ENCODE measurements at regions not wholly inside any gene's neighbourhood (a gene's known extent, or its start where the extent isn't known, plus 50 kb on each side); places are given as distances from the start of the nearest gene placed in this dataset.

- H4K20me1 ChIP-seq (ENCODE audit: insufficient read depth, low read length): no peaks in the 10 kb centered on the region
- H3K27ac ChIP-seq (ENCODE audit: extremely low read length, insufficient read depth, low read length): no peak overlapping the region
- no TSS peak for BruUV-seq (replicated peaks)
- no peaks in the 10 kb centered on the region for H3K36me3 ChIP-seq (replicated peaks in 1 of 2; ENCODE audit: control insufficient read depth in 1 of 2, insufficient read depth in 2 of 2, low read length in 2 of 2)
- 0% methylated on average over 4 of the region's 4 CpGs for WGBS (ENCODE audit: low lambda C conversion rate)
- no peak overlapping the region for H3K4me3 ChIP-seq (replicated peaks in 1 of 3; ENCODE audit: insufficient read depth in 1 of 3, low read depth in 2 of 3, low read length in 3 of 3)
- TF ChIP-seq ZNF607 (CRISPR knock-in tag; IDR thresholded peaks at IDR 0.05; ENCODE audit: borderline replicate concordance) (no peak), BCL6 (CRISPR knock-in tag; IDR thresholded peaks at IDR 0.05) (no peak), ZNF556 (CRISPR knock-in tag; IDR thresholded peaks at IDR 0.05; ENCODE audit: borderline replicate concordance) (no peak), ZNF761 (CRISPR knock-in tag; conservative IDR thresholded peaks at IDR 0.05) (no peak), DNMT3B (CRISPR knock-in tag; conservative IDR thresholded peaks at IDR 0.05) (no peak), YEATS2 (CRISPR knock-in tag; IDR thresholded peaks at IDR 0.05; ENCODE audit: borderline replicate concordance) (no peak), THAP11 (CRISPR knock-in tag; IDR thresholded peaks at IDR 0.05) (no peak), REPIN1 (CRISPR knock-in tag; IDR thresholded peaks at IDR 0.05; ENCODE audit: borderline replicate concordance, low read depth) (no peak), HNF4G (IDR thresholded peaks at IDR 0.05; ENCODE audit: borderline replicate concordance, low read depth, low read length) (no peak), HNF4G (CRISPR knock-in tag; IDR thresholded peaks at IDR 0.05; ENCODE audit: borderline replicate concordance, low read depth) (no peak), ZNF543 (CRISPR knock-in tag; IDR thresholded peaks at IDR 0.05) (no peak)
- TF ChIP-seq, protein P1, sequence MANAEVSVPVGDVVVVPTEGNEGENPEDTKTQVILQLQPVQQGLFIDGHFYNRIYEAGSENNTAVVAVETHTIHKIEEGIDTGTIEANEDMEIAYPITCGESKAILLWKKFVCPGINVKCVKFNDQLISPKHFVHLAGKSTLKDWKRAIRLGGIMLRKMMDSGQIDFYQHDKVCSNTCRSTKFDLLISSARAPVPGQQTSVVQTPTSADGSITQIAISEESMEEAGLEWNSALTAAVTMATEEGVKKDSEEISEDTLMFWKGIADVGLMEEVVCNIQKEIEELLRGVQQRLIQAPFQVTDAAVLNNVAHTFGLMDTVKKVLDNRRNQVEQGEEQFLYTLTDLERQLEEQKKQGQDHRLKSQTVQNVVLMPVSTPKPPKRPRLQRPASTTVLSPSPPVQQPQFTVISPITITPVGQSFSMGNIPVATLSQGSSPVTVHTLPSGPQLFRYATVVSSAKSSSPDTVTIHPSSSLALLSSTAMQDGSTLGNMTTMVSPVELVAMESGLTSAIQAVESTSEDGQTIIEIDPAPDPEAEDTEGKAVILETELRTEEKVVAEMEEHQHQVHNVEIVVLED (CRISPR knock-in tag; IDR thresholded peaks at IDR 0.05; ENCODE audit: borderline replicate concordance): no peak
- DNase-seq (ENCODE audit: low spot score): no peak
- ChIA-PET CTCF (ENCODE audit: low intra/inter-chr PET ratio, low total read pairs) (no interaction called here), POLR2A (no interaction called here)
- no peak overlapping the region for H3K9ac ChIP-seq (ENCODE audit: insufficient read depth, low read depth, low read length)
- in situ Hi-C loops (cut with HindIII; ENCODE audit: extremely low pct_ligation_motif_present, low pct_unique_long_range_greater_than_20kb): no loop called here
- no peak overlapping the region for H3K4me2 ChIP-seq (ENCODE audit: low read depth, low read length)
- FAIRE-seq: no peak
- no peaks in the 10 kb centered on the region for H3K27me3 ChIP-seq (ENCODE audit: control insufficient read depth in 1 of 2, insufficient read depth in 2 of 2, low read length in 2 of 2)
- no peaks in the 10 kb centered on the region for H3K79me2 ChIP-seq (ENCODE audit: insufficient read depth, low read length)
- intact Hi-C loops (cut with micrococcal nuclease; ENCODE audit: unreplicated experiment): no loop called here
- H3K9me3 ChIP-seq (ENCODE audit: low read length): peaks cover 66% of the 10 kb centered on the region
- ATAC-seq: no peak
- no peaks in the 10 kb centered on the region for H3K4me1 ChIP-seq (ENCODE audit: insufficient read depth, low read length)
- H2AFZ ChIP-seq (ENCODE audit: low read length): no peak overlapping the region
These were observed 142.0 kb upstream of the TSHZ3 start for GRCh38 chr19:31491242-31491641.

Data from HepG2 (cell line).